Right ventricle myocardium inferior (tissue), 1 donor: ENCODE measurements at regions not wholly inside any gene's neighbourhood (a gene's known extent, or its start where the extent isn't known, plus 50 kb on each side); places are given as distances from the start of the nearest gene placed in this dataset.
"Not testable (repeated sequence)": the region's sequence is repeated elsewhere in the genome, so short reads cannot be mapped to it uniquely, and the experiment has no call there.

ENCODE experiments used
- ATAC-seq: fragments of 200-7000 bp; cut with Tn5 transposase; one replicate; pipeline ENCODE4 v1.9.1; 2020; ENCODE audit warnings: mild to moderate bottlenecking, moderate library complexity
- DNase-seq: peaks from one replicate; pipeline ENCODE4 v3.0.0; 2021; ENCODE audit errors: missing footprints
- intact Hi-C: fragments of 100-400 bp; cut with DNase I; formaldehyde crosslinking; loops from one replicate; pipeline ENCODE4 v1.11.0; 2022
- donor health status: DM: no; HTN: yes; CAD: no; lungs with severe emphysema.

DNA sequence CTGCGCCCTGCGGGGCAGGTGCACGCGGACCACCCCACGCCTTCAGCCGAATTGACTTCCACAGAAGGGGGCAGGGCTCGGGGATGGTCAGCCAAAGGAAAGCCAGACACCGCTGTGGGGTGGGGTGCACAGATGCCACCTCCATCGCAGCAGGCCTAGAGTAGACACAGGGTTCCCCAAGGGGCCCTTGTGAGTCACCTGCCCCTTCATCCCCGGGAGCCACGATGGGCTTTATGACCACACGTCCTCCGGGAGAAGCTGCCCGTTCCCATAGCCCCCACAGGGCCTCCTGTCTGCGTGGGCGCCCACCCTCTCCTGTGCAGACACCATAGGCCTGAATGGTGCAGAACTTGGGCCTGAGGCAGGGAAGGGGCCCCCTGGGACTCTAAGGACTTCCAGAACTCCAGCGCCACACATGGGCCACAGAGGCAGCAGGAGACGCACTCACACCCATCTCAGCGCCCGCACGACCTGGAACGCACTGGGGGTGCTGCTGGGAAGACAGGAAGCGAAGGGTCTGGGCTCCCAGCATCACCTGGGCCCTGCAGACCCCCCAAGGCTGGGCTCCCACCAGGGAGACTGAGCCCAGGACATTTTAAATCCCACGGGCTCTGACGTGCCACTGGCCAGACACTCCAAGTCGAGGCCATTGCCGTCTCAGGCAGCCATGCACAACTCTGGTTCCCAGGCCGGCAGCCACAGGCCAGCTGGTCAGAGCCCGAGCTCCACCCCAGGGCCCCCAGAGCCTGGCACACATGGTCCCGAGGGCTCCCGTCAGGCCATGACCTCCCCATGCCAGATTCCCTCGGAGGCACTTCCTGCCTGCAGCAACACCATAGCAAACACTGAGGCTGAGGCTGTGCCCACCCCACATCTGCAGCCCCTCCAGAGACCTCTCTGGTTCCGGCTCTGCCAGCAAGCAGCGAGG lies 134.2 kb downstream of the DLL1 start:
- intact Hi-C loops = loop anchor here (10.0 kb wide), 1 partner anchor 322 kb away; no protein-coding TSS in a partner anchor
- DNase-seq (no peak), ATAC-seq (no peak)

DNA sequence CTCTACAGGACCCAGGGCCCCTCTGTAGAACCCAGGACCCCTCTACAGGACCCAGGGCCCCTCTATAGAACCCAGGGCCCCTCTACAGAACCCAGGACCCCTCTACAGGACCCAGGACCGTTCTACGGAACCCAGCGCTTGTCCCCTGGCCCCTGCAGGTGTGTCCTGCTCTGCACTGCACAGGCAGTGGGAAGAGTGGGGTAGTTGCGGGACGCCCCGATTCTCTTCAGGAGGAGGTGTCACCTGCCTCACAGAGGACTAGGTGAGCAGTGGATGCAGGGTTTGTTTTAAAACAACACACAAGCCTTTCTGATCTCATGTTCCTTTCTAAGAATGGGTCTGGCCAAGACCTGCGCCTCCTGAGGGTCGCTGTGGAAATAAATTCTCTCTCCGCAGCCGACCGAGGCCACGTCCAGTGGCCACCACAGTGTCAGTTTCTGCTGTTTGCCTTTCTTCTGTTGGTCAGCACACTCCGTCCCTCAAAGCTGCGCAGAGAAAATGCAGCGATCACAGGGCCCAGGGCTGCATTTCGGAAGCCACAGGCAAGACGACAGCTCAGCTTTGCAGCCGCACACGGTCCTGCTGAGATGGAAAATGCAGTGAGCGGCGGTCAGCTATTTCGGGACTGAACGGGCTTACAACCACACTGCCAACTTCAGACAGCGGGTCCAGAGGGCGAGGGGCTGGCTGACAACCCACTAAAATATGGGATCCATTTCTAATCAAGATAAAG lies 135.2 kb downstream of the DLL1 start:
- DNase-seq (no peak), ATAC-seq (no peak)
- intact Hi-C loops = loop anchor here (10.0 kb wide), 1 partner anchor 321 kb away; no protein-coding TSS in a partner anchor

DNA sequence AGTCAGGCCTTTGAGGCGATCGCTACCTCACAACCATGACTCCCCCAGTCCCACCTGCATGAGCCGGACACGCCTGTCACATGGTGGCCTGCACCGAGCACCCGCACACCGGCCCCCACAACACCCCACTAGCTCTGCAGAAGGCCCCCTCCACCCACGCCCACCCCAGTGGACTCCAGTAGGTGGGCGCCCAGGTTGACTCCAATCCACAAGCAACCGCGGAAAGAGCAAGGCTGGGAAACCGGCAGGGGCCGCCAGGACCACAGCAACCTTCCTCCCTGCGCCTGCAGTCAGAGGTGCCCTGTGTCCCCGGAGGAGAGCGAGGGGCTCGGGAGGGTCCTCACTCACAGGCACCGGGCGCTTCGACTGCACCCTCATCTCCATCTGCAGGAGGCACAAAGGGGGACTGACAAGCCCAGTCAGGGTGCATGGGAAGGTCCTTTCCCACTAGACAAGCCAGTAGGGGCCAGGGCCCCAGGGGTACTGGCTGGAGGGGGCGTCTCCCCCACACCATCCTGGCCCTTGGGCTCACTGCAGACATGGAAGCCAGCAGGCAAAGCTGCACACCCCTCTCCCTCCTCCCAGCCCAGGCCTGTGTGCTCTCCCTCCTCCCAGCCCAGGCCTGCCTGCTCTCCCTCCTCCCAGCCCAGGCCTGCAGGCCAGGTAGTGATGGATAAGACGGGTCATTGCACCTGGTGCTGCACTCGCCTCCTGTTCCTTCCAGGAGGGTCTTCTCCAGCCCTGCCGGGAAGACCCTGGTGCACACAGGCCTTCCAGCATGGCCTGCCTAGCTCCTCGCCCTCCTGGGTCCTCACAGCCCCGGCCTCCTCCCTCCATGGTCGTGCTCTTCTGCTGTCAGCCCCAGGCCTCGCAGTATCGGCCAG lies 137.2 kb downstream of the DLL1 start:
- intact Hi-C loops = loop anchor here (10.0 kb wide), 1 partner anchor 319 kb away; no protein-coding TSS in a partner anchor
- peak; percentile 24 for ATAC-seq
- peak; percentile 48 for DNase-seq

DNA sequence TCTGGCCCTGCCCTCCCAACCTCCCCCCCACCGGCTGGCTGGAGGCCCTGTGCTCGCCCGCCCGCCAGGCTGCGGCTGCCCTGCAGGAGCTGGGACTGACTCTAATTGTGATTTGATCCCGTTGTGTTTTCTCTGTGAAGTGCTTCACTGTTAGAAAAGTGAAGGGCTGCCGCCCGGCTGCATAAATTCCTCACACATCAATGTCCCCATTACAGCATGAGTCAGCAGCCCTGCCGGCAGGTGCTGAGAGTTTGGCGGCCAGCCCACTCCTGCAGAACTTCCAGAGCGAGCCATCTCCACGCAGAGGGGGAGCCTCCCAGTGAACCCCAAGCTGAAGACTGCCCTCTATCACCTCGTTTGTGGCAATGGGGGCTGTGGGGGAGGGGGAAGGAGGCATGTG lies 137.9 kb downstream of the DLL1 start:
- DNase-seq = peak; percentile 58

DNA sequence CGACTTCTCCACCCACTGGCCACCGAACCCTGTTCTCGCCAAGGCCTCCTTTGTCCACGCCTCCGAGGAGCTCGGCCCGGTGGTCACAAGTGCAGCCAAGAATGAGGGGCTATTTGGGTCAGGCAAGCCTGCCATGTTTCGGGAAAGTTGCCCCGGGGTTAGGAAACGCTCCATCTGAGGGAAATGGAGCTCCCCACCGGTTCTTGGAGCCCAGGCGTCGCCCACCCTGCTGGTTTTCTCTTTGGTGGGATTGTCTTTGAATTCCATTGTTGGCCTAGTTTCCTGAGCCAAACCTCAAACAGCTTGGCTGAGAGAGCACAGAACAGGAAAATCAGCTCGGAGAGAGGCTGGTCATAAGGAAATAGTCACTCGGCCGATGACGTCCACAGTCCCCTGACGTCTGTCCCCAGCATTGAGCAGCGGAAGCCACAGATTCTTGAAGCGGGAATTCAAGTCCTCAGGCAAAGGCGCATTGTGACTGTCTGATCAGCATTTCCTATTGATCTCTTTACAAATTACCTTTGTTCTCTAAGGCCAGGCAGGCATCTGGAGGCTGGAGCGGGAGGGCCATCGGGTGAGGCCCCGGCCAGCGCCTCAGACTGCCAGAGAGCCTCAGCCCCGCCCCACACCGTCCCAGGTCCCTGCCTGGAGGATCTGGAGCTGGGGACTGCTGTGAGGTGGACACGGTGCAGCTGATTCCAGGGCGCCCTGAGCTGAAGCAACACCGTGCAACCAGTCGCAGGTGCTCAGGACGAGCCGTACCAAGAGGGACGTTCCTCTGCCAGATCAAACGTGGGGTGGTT lies 138.6 kb downstream of the DLL1 start:
- intact Hi-C loops = loop anchor here (10.0 kb wide), 1 partner anchor 318 kb away; no protein-coding TSS in a partner anchor
- peak; percentile 26 for ATAC-seq

More for the DNA sequence above, 137.9 kb downstream of the DLL1 start:
- peak; percentile 43 for ATAC-seq
- intact Hi-C loops = loop anchor here (10.0 kb wide), 1 partner anchor 318 kb away; no protein-coding TSS in a partner anchor

DNA sequence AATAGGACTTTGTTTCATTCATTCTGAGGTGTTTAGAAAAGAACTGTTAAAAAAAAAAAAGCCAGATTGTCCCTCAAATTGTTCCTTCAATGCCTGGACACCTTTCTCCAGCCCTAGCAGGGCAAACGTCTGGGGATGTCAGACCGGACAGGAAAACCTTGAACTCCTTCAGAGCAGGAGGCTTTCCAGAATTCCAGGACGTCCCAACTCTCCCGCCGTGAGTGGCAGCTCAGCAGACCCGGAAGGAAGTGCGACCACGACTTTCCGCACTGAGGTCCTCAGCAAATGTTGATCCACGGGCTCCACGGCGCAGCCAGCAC lies 139.1 kb downstream of the DLL1 start:
- no peak for ATAC-seq
- DNase-seq = no peak
- intact Hi-C loops = loop anchor here (10.0 kb wide), 1 partner anchor 317 kb away; no protein-coding TSS in a partner anchor

More for the DNA sequence above, 138.6 kb downstream of the DLL1 start:
- DNase-seq = peak; percentile 62

DNA sequence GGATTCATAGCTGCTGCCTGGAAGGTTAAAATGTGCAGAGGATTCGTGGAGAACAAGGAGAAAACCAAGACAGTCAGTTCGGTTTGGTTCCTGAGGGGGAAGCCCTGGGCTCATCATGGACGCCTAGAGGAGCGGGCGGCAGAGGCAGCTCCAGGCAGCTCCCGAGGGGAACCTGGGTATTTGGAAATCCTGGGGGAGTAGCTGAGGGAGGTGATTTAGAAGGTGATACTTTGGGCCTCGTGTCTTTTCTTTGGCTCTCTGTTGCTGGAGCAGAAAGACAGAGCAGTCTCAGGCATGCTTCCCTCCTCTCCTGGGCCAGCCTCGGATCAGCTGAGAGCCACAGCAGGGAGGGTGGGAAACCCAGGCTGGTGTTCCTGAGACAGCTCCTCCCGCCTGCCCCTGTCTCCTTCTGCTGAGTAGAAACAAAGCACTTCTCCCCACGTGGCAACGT lies 139.5 kb downstream of the DLL1 start:
- DNase-seq (peak; percentile 64), ATAC-seq (no peak)
- intact Hi-C loops = loop anchor here (10.0 kb wide), 1 partner anchor 317 kb away; no protein-coding TSS in a partner anchor

DNA sequence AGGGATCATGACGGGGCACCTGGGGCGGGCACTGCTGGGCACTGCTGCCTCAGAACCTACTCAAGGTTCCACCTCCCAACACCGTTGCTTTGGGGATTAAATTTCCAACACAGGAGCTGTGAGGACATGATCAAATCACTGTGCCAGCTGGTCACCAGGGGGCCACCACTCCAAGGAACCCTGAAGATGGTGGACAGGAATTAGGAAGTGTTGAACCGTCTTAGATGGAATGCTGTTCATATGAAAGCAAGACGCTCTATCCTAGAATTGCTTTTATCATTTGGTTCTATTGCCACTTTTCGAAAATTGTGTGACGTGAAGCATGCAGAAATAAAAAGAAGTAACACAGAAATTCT lies 140.3 kb downstream of the DLL1 start:
- intact Hi-C loops = loop anchor here (10.0 kb wide), 1 partner anchor 316 kb away; no protein-coding TSS in a partner anchor
- ATAC-seq = no peak
- DNase-seq = no peak

DNA sequence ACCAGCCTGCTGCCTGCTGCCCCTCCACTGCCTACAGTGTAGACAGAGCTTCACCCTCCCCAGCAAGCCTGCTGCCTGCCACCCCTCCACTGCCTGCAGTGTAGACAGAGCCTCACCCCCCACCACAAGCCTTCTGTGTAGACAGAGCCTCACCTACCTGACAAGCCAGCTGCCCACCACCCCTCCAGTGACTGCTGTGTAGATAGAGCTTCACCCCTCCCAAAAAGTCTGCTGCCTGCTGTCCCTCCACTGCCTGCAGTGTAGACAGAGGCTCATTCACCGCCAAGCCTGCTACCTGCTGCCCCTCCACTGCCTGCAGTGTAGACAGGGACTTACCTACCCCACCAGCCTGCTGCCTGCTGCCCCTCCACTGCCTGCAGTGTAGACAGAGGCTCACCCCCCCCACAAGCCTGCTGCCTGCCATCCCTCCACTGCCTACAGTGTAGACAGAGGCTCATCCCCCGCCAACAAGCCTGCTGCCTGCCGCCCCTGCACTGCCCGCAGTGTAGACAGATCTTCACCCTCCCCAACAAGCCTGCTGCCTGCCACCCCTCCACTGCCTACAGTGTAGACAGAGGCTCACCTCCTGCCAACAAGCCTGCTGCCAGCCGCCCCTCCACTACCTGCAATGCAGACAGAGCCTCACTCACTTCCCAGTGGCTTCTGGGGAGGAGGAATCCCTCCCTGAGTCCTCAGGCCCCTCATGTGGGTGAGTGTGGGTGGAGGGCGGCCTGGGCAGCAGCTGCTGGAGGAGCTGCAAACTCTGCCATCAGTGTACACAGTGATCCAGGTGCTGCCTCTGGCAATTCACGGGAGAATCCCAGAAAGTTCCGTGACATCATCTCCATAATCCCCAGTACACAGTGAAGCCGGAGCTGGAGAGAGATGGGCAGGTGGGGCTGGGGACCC lies 140.9 kb downstream of the DLL1 start:
- no peak for ATAC-seq
- intact Hi-C loops = loop anchor here (10.0 kb wide), 1 partner anchor 315 kb away; no protein-coding TSS in a partner anchor
- DNase-seq = peak; percentile 53

DNA sequence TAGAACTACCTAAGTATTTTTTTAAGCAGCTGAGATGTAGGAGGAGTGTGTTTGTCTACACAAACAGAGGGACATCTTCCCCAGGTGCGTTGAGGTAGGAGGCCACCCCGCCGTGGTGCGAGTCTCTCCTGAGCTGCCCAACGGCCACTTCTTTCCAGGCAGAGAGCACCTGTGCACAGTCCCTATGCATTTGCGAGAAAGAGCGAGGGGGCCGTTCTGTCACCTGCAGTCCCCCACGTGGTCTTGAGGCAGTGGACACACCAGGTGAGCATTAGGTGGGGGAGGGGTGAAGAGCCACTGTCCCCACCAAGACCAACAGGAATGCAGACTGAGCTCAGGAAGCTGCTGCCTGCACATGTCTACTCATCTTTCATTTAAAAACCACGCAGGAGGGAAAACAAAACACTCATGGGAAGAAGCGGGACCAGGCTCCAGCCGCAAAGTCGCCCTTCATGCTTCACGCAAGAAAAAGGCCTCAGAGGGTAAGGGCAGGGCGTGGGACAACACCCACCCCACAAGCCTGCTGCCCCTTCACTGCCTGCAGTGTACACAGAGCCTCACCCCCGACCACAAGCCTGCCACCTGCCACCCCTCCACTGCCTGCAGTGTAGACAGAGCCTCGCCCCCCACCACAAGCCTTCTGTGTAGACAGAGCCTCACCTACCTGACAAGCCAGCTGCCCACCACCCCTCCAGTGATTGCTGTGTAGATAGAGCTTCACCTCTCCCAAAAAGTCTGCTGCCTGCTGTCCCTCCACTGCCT lies 142.0 kb downstream of the DLL1 start:
- DNase-seq = peak; percentile 53
- ATAC-seq = no peak
- intact Hi-C loops = no loop called here

DNA sequence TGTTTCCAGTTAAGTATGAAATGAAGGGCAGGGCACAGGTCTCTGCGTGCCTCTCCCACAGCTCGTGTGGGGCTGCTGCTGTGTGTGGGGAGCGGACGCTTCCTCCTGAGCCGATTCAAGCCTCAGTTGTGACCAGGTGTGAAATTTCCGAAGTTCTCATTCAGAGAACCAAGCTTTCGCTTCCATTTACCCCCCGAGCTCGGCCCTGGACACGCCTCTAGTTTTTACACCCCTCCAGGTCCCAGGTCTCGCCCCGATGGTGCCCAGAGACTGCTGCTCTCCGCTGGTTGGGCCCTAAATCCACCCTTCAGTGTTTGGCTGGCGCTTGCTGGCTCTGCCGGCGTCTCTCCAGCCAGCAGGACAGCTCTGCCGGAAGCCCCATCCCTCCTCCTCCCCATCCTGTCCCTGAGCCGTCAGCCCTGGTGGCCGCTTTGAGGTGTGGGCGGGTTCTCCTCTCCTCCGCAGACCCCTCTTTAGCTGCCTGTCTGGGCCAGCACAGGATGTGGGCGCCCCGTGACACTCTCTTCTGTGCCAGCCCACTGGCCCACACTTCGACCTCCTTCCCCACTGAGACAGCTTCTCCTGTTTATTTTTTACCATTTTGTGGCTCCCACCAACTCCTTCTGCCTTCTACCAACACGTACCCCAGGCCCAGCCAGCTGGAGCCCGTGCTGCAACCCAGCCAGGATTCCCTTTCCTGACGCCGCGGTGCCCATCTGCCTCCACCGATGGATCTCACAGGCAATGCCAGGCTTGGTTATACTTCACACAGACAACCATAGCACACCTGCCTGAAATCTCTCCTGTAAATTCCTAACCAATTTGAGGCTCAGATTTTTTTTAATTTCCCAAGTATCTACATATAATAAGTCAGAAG lies 142.8 kb downstream of the DLL1 start:
- intact Hi-C loops = no loop called here
- ATAC-seq (peak; percentile 26), DNase-seq (peak; percentile 67)

DNA sequence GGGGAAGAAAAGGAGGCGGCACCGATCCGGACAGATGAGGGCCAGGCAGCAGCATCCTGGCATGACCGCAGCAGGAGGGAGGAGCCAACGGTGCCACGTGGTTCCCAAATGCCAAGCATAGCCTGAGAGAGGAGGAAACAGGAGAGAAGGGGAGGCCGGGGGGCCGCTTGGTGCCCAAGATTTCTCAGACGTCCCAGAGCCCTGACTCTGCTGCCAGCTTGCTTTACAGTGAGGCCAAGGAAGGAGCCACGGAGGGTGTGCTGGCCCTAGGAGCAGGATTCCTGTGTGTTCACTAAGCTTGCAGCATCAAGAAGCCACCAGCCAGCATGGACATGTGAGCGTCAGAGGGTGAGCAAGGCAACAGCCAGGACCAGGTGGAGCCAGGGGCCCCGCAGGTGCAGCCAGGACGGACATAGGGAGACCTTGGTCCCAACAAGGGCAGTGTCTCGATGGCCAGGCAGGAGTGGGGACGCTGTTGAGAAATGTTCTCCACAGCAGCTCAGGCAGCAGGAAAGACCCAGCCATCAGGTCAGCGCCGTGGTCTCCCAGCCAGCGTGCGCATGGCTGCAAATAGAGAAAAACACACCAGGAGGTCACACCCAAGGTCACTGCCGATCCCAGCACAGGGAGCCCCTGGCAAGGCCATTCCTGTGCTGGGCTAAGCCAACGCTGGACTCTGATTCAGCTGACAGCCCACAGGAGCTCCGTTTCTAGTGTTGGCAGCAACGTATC lies 143.7 kb downstream of the DLL1 start:
- ATAC-seq = peak; percentile 63
- no peak for DNase-seq
- intact Hi-C loops = no loop called here

DNA sequence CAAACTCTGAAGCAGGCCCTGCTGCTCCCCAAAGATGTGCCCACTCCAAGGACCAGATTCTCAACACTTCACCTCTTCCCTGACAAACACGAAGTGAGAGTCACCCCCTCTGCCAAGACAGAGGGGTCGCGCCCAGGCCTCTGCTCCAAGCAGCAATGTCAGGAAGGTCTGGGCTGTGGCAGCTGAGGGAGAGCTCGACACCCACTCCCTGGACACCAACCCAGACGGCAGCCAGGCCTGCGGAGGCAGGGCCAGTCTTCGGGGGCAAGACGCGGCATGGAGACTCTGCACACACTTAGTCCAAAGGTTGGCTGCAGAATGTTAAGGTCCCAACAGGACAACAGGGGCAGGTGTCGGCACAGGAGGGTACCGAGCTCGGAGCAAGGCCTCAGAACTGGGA lies 144.2 kb downstream of the DLL1 start:
- DNase-seq (no peak), ATAC-seq (peak; percentile 9)
- intact Hi-C loops = no loop called here

DNA sequence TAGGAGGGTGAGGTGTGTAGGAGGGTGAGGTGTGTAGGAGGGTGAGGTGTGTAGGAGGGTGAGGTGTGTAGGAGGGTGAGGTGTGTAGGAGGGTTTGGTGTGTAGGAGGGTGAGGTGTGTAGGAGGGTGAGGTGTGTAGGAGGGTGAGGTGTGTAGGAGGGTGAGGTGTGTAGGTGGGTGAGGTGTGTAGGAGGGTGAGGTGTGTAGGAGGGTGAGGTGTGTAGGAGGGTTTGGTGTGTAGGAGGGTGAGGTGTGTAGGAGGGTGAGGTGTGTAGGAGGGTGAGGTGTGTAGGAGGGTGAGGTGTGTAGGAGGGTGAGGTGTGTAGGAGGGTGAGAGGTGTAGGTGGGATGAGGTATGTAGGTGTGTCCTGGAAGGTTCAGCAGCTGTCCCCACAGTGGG lies 144.7 kb downstream of the DLL1 start:
- ATAC-seq, intact Hi-C loops, DNase-seq: not testable (repeated sequence)
